ENCODE measurements at regions not wholly inside any gene's neighbourhood (a gene's known extent, or its start where the extent isn't known, plus 50 kb on each side); places are given as distances from the start of the nearest gene placed in this dataset.
A peak's percentile ranks its signal among the peaks of the same experiment; 100 is the strongest.

DNA sequence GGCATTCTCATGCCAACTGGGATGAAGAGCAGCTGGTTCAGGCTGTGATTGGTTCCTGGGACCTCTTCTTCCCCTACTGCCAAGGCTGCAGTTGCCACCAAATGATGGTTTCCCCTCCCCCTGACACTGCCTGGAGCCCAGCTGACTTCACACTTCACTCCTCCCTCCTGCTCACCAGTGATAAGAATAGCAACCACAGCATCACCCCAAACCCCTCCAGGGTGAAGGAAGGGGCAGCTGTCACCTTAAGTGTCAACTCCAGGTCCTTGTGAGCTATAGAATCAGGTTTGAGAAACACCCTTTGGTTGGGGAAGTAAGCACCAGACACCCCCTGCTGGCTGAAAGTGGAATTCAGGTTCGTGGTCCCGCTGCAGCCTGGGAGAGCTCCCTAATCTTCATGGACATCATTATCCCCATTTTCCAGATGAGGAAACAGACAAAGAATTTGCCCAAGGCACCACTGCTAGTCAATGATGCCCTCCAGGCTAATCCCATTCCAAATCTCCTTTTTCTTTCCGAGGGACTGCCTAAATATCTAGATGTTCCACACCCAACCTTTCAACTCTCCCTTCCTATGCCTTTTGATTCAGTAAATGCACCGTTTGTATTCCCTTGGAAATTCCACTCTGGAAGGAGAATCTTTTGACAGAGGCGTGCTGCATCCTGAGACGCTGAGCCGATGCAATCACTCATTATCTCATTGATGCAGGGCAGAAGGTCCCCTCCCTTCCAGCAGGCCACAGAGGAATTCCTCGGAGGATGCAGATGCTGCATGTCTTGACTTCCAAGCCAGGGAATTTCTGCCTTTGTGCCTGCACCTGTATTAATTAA is 50.6 kb upstream of the UQCRFS1 start:
- intact Hi-C loops (cut with DNase I) = no loop called here
- peak; percentile 13 to 27 for DNase-seq
- no peaks in the 10 kb centered on the region for H3K27me3 ChIP-seq

DNA sequence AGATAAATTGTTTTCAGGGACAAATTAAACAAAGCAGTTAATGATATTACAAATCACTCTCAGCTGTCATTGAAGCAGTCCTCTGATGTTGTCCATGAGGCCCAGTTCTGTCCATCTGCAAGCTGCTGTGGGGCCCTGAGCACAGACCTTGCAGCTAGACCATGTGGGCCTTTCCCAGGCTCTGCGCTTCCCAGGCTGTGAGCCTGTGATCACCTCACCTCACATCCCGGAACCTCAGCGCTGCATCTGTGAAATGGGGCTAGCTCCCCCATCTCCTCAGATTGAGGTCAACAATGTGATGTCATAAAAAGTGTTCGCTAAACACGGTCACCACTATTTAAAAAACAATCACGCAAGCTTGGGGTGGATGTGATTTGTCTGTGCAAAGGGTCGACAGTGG is 51.9 kb upstream of the UQCRFS1 start:
- H3K9me3 ChIP-seq = no peaks in the 10 kb centered on the region
- intact Hi-C loops (cut with DNase I) = no loop called here
- no peaks in the 10 kb centered on the region for H3K4me1 ChIP-seq
- TF ChIP-seq POLR2A (IDR thresholded peaks at IDR 0.05) = no peak
- TF ChIP-seq, protein P1, sequence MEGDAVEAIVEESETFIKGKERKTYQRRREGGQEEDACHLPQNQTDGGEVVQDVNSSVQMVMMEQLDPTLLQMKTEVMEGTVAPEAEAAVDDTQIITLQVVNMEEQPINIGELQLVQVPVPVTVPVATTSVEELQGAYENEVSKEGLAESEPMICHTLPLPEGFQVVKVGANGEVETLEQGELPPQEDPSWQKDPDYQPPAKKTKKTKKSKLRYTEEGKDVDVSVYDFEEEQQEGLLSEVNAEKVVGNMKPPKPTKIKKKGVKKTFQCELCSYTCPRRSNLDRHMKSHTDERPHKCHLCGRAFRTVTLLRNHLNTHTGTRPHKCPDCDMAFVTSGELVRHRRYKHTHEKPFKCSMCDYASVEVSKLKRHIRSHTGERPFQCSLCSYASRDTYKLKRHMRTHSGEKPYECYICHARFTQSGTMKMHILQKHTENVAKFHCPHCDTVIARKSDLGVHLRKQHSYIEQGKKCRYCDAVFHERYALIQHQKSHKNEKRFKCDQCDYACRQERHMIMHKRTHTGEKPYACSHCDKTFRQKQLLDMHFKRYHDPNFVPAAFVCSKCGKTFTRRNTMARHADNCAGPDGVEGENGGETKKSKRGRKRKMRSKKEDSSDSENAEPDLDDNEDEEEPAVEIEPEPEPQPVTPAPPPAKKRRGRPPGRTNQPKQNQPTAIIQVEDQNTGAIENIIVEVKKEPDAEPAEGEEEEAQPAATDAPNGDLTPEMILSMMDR (IDR thresholded peaks at IDR 0.05) = no peak
- no peaks in the 10 kb centered on the region for H3K27me3 ChIP-seq
- no peaks in the 10 kb centered on the region for H3K36me3 ChIP-seq
- no peak for DNase-seq
- no peak overlapping the region for H3K27ac ChIP-seq
- WGBS, 2 donors = 92 to 96% methylated on average over 7 of the region's 7 CpGs
- no peak overlapping the region for H3K4me3 ChIP-seq (replicated peaks in 1 of 3)

More for the DNA sequence above, 50.6 kb upstream of the UQCRFS1 start:
- no peak overlapping the region for H3K4me3 ChIP-seq (replicated peaks in 1 of 3)
- H3K27ac ChIP-seq = no peak overlapping the region
- H3K9me3 ChIP-seq = no peaks in the 10 kb centered on the region
- no peaks in the 10 kb centered on the region for H3K36me3 ChIP-seq
- TF ChIP-seq POLR2A (IDR thresholded peaks at IDR 0.05) = no peak
- TF ChIP-seq, protein P1 (IDR thresholded peaks at IDR 0.05) = peak in 4 of 6 experiments; percentile 23 to 57 (median 38)
- 29 to 30% methylated on average over 8 of the region's 8 CpGs for WGBS, 2 donors
- H3K4me1 ChIP-seq = no peaks in the 10 kb centered on the region

DNA sequence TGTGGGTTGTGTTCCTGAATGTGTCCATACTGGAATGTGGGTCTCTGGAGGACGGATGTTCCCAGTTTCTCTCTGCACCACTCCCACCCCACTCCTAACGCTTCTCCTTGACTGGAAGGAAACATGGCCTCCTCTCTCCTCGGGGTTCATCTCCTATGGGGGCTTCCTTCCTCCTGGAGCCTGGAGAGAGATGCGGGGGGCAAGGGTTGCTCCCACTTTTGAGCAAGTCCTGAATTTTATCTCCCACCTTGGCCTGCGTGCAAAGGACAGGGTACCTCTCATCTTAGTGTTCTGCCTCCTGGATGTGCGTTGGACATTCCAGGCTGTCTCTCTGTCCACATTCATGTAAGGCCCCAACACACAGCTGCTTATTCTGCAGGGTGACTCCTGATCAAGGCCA is 52.5 kb upstream of the UQCRFS1 start:
- no peaks in the 10 kb centered on the region for H3K27me3 ChIP-seq
- H3K9me3 ChIP-seq = no peaks in the 10 kb centered on the region
- no peak for TF ChIP-seq POLR2A (IDR thresholded peaks at IDR 0.05)
- TF ChIP-seq, protein P1 (IDR thresholded peaks at IDR 0.05) = no peak
- no peak overlapping the region for H3K27ac ChIP-seq
- DNase-seq = no peak
- no peak overlapping the region for H3K4me3 ChIP-seq (replicated peaks in 1 of 3)
- H3K36me3 ChIP-seq = no peaks in the 10 kb centered on the region
- 69 to 85% methylated on average over 6 of the region's 6 CpGs for WGBS, 2 donors
- no peaks in the 10 kb centered on the region for H3K4me1 ChIP-seq
- intact Hi-C loops (cut with DNase I) = no loop called here

DNA sequence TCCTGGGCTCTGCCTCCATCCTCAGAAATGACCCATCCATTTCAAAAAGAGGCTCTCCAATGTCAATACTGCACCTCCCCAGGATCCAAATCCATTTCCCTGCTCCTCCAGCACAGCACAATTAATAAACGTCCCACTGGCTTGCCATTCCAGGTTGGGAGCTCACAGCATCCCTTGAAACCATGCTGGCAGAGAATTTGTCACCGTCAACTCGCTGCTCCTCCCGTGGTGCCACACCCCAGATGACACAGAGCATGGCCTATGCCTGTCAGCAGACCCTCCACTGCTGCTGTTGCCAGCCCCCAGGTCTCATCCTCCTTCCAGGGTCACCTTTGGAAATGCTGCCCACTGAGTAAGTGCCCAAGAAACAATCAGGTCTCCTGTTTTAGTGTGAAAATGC is 53.0 kb upstream of the UQCRFS1 start:
- H3K27ac ChIP-seq = no peak overlapping the region
- H3K4me3 ChIP-seq (replicated peaks in 1 of 3) = no peak overlapping the region
- no peaks in the 10 kb centered on the region for H3K36me3 ChIP-seq
- 34 to 57% methylated on average over 1 to 4 of the region's 4 CpGs for WGBS, 2 donors
- H3K9me3 ChIP-seq = no peaks in the 10 kb centered on the region
- no peaks in the 10 kb centered on the region for H3K27me3 ChIP-seq
- DNase-seq = no peak
- TF ChIP-seq, protein P1 (IDR thresholded peaks at IDR 0.05) = no peak
- no peak for TF ChIP-seq POLR2A (IDR thresholded peaks at IDR 0.05)
- intact Hi-C loops (cut with DNase I) = no loop called here
- H3K4me1 ChIP-seq = no peaks in the 10 kb centered on the region

DNA sequence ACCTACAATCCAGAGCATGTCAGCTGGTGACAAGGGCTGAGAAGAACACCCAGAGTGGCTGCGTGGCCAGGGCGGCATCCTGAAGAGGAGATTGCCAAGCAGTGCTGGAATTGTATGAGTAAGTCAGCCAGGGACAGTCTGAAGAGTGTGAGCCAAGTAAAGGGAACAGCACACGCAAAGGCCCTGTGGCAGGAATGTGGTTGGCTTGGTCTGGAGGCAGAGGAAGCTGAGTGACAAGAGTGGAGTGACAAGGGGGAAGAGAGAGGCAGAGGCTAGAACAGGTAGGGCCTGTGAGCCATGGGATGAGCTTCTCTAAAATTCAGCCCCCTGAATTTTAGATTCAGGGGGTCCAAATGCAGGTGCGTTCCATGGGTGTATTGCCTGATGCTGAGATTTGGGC is 53.7 kb upstream of the UQCRFS1 start:
- intact Hi-C loops (cut with DNase I) = no loop called here
- TF ChIP-seq, protein P1 (IDR thresholded peaks at IDR 0.05) = no peak
- TF ChIP-seq POLR2A (IDR thresholded peaks at IDR 0.05) = no peak
- 81 to 85% methylated on average over 4 of the region's 4 CpGs for WGBS, 2 donors
- no peak overlapping the region for H3K27ac ChIP-seq
- no peaks in the 10 kb centered on the region for H3K9me3 ChIP-seq
- H3K4me1 ChIP-seq = no peaks in the 10 kb centered on the region
- H3K36me3 ChIP-seq = no peaks in the 10 kb centered on the region
- H3K4me3 ChIP-seq (replicated peaks in 1 of 3) = no peak overlapping the region
- DNase-seq = no peak
- H3K27me3 ChIP-seq = no peaks in the 10 kb centered on the region
